Cardiac fibroblast (primary cell): ENCODE measurements at regions not wholly inside any gene's neighbourhood (a gene's known extent, or its start where the extent isn't known, plus 50 kb on each side); places are given as distances from the start of the nearest gene placed in this dataset.

Experiments
- DNase-seq, 2 donors: peaks; one replicate each; pipeline versions ENCODE4 v3.0.0 to v3.0.0-alpha.2; 2010; ENCODE audit warnings: low read depth in 2 of 2
- H3K4me3 ChIP-seq, 2 donors: replicated peaks in 1 of 2; 1 replicate in 1 of 2; 2 replicates in 1 of 2; pipeline ENCODE4 v1.5.1; 2011; ENCODE audit warnings: low read depth in 2 of 2, low read length in 2 of 2, mild to moderate bottlenecking in 2 of 2, moderate library complexity in 1 of 2
- CTCF ChIP-seq: IDR thresholded peaks from one replicate; pipeline ENCODE4 v1.5.1; 2011; ENCODE audit warnings: low read depth, mild to moderate bottlenecking, low read length, inconsistent platforms

GRCh38 chr9:79512251-79512650 is 59.5 kb upstream of the TLE4 start:
- DNase-seq, result no peak
- H3K4me3 ChIP-seq, result no peak overlapping the region
- no peak for TF ChIP-seq CTCF
